RWPE2 (cell line): ENCODE measurements at regions not wholly inside any gene's neighbourhood (a gene's known extent, or its start where the extent isn't known, plus 50 kb on each side); places are given as distances from the start of the nearest gene placed in this dataset.

Source experiments
- ATAC-seq: fragments of 200-7000 bp; cut with Tn5 transposase; 3 replicates; pipeline ENCODE4 v1.9.1; 2021; ENCODE audit warnings: low read depth
- DNase-seq: peaks from one replicate; pipeline ENCODE4 v3.0.0-alpha.2; 2020; ENCODE audit warnings: low spot score
- H3K27ac ChIP-seq: fragments of 450-650 bp; 2 replicates; pipeline ENCODE4 v1.5.1; 2017; ENCODE audit warnings: mild to moderate bottlenecking; ENCODE audit not compliant: poor library complexity, severe bottlenecking
- H3K27me3 ChIP-seq: fragments of 250-450 bp; sonication (Bioruptor Pico); 2 replicates; pipeline ENCODE4 v1.5.1; 2021; ENCODE audit warnings: mild to moderate bottlenecking, moderate library complexity; ENCODE audit not compliant: insufficient read depth, poor library complexity, severe bottlenecking
- H3K36me3 ChIP-seq: fragments of 250-450 bp; sonication (Bioruptor Pico); 2 replicates; pipeline ENCODE4 v1.5.1; 2020; ENCODE audit warnings: low read depth, mild to moderate bottlenecking, moderate library complexity
- H3K4me1 ChIP-seq: fragments of 250-450 bp; sonication (Bioruptor Pico); 2 replicates; pipeline ENCODE4 v1.5.1; 2021; ENCODE audit warnings: mild to moderate bottlenecking, moderate library complexity; ENCODE audit not compliant: insufficient read depth, poor library complexity, severe bottlenecking
- H3K4me3 ChIP-seq: fragments of 250-450 bp; sonication (Bioruptor Pico); 2 replicates; pipeline ENCODE4 v1.5.1; 2021; ENCODE audit warnings: mild to moderate bottlenecking, moderate library complexity; ENCODE audit not compliant: severe bottlenecking
- H3K9me3 ChIP-seq: fragments of 250-450 bp; sonication (Bioruptor Pico); 2 replicates; pipeline ENCODE4 v1.5.1; 2021; ENCODE audit warnings: mild to moderate bottlenecking, moderate library complexity; ENCODE audit not compliant: severe bottlenecking
- TF ChIP-seq, protein P1 (sequence below): fragments of 450-650 bp; IDR thresholded peaks from one replicate; pipeline ENCODE4 v1.5.1; 2017; ENCODE audit warnings: mild to moderate bottlenecking, moderate library complexity; ENCODE audit not compliant: poor library complexity, severe bottlenecking

DNA sequence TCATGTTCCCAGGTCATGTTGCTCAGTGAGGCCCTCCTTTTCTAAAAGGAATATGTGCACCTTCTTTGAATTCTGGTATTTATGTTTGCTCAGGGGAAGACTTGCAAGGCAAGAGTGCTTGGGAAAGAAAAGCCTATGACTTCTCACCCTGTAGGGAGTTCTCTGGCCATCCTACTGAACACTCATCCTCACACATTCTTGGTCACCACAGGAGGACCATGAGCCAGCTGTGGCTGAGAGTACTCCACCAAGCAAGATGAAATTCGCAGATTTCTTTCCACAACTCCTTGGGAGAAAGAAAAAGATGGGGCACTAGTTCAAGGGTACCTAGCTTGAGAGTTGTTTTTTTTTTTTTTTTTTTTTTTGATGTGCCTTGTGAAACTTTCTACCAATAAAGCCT lies 179.6 kb downstream of the FZD1 start:
- TF ChIP-seq, protein P1, sequence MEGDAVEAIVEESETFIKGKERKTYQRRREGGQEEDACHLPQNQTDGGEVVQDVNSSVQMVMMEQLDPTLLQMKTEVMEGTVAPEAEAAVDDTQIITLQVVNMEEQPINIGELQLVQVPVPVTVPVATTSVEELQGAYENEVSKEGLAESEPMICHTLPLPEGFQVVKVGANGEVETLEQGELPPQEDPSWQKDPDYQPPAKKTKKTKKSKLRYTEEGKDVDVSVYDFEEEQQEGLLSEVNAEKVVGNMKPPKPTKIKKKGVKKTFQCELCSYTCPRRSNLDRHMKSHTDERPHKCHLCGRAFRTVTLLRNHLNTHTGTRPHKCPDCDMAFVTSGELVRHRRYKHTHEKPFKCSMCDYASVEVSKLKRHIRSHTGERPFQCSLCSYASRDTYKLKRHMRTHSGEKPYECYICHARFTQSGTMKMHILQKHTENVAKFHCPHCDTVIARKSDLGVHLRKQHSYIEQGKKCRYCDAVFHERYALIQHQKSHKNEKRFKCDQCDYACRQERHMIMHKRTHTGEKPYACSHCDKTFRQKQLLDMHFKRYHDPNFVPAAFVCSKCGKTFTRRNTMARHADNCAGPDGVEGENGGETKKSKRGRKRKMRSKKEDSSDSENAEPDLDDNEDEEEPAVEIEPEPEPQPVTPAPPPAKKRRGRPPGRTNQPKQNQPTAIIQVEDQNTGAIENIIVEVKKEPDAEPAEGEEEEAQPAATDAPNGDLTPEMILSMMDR, result no peak
- no peak for DNase-seq
- no peaks in the 10 kb centered on the region for H3K36me3 ChIP-seq

DNA sequence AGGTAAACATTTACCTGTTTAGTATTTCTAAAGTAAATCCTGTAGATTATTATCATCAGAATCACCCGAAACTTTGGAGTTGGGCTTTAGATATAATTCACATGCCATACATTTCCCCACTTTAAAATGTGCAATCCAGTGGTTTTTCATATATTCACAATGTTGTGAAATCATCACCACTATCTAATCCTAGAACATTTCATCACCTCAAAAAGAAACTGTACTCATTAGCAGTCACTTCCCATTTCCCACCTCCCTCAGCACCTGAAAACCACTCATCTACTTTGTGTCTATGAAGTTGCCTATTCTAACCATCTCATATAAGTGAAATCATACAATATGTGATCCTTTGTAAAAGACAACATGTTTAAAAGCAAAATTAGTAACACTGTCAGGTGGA lies 182.6 kb downstream of the FZD1 start:
- DNase-seq, result no peak
- no peaks in the 10 kb centered on the region for H3K36me3 ChIP-seq
- no peaks in the 10 kb centered on the region for H3K27me3 ChIP-seq

More for the DNA sequence above, 179.6 kb downstream of the FZD1 start:
- no peak overlapping the region for H3K27ac ChIP-seq
- no peaks in the 10 kb centered on the region for H3K27me3 ChIP-seq
- H3K9me3 ChIP-seq, result no peaks in the 10 kb centered on the region
- no peaks in the 10 kb centered on the region for H3K4me1 ChIP-seq
- no peak overlapping the region for H3K4me3 ChIP-seq
- no peak for ATAC-seq

DNA sequence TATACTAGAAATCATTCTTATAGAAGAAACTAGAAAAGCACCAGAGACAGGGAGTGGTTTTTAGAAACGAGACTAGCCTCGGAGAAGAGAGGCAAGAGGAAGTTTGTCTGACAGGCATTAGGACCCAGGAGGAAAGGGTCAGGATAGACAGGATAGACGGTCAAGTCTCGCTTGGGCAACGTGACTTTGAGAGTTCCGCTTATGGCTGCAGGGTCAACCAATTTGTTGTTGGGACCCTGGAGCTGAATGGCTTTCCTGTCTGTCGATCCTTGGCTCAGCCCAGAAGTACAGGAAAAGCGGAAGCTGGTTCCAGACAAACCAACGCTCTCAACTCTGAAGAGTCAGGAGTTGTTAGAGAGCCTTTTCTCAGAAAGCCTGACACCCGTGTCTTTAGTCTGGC lies 191.2 kb downstream of the FZD1 start:
- Histone ChIP-seq H3K4me1 (no peaks in the 10 kb centered on the region), H3K27me3 (no peaks in the 10 kb centered on the region), H3K9me3 (no peaks in the 10 kb centered on the region), H3K27ac (no peak overlapping the region), H3K4me3 (no peak overlapping the region), H3K36me3 (no peaks in the 10 kb centered on the region)
- ATAC-seq (no peak), DNase-seq (no peak)
- TF ChIP-seq, protein P1, result no peak

More for the DNA sequence above, 182.6 kb downstream of the FZD1 start:
- Histone ChIP-seq H3K27ac (no peak overlapping the region), H3K4me3 (no peak overlapping the region), H3K9me3 (no peaks in the 10 kb centered on the region), H3K4me1 (no peaks in the 10 kb centered on the region)
- no peak for ATAC-seq
- TF ChIP-seq, protein P1, result no peak

DNA sequence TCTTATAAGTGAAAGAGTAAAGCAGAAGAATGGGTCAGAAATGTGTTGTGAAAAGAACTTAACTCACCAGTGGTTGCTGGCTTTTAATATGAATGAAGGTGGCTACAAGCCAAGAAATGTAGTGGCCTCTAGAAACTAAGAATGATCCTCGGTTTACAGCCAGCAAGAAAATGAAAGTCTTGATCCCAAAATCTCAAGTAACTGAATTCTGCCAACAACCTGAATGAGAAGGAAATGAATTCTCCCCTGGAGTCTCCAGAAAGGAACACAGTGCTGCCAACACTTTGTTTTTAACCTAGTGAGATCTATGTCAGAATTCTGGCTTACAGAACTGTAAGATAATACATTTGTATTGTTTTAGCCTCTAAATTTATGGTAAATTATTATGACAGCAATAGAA lies 193.0 kb downstream of the FZD1 start:
- no peak overlapping the region for H3K27ac ChIP-seq
- H3K4me3 ChIP-seq, result no peak overlapping the region
- TF ChIP-seq, protein P1, result no peak
- DNase-seq, result no peak
- no peaks in the 10 kb centered on the region for H3K9me3 ChIP-seq
- ATAC-seq, result no peak
- no peaks in the 10 kb centered on the region for H3K4me1 ChIP-seq
- no peaks in the 10 kb centered on the region for H3K36me3 ChIP-seq
- H3K27me3 ChIP-seq, result no peaks in the 10 kb centered on the region

DNA sequence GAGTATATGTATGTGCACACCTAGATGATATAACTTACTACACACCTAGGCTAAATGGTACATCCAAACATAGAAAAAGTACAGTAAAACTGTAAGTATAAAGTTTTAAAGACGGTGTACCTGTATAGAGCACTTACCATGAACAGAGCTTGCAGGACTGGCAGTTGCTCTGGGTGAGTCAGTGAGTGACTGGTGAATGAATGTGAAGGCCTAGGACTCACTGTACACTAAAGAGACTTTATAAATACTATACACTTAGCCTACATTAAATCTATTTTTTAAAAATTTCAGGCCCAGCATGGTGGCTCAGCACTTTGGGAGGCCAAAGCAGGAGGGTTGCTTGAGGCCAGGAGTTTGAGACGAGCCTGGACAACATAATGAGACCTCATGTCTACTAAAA lies 195.3 kb downstream of the FZD1 start:
- no peaks in the 10 kb centered on the region for H3K4me1 ChIP-seq
- TF ChIP-seq, protein P1, result no peak
- H3K27me3 ChIP-seq, result no peaks in the 10 kb centered on the region
- H3K27ac ChIP-seq, result no peak overlapping the region
- H3K9me3 ChIP-seq, result no peaks in the 10 kb centered on the region
- no peaks in the 10 kb centered on the region for H3K36me3 ChIP-seq
- H3K4me3 ChIP-seq, result no peak overlapping the region
- ATAC-seq (no peak), DNase-seq (no peak)
